H9 (cell line): ENCODE measurements at regions not wholly inside any gene's neighbourhood (a gene's known extent, or its start where the extent isn't known, plus 50 kb on each side); places are given as distances from the start of the nearest gene placed in this dataset.
A peak's percentile ranks its signal among the peaks of the same experiment; 100 is the strongest.

Experiments used
- DNase-seq: peaks from one replicate; pipeline ENCODE4 v3.0.0-alpha.2; 2017
- H2AFZ ChIP-seq: one replicate; pipeline ENCODE4 v1.6.1; 2013; ENCODE audit warnings: mild to moderate bottlenecking, low read length, control low read depth, moderate library complexity
- H2AK5ac ChIP-seq: 2 replicates; pipeline ENCODE4 v1.6.1; 2013; ENCODE audit warnings: low read length, control low read depth, mixed read lengths; ENCODE audit not compliant: insufficient read length
- H2BK120ac ChIP-seq: one replicate; pipeline ENCODE4 v1.6.1; 2013; ENCODE audit warnings: low read depth, mild to moderate bottlenecking, low read length, control low read depth, inconsistent platforms; ENCODE audit not compliant: poor library complexity, severe bottlenecking
- H2BK12ac ChIP-seq: 2 replicates; pipeline ENCODE4 v1.6.1; 2013; ENCODE audit warnings: low read length, control low read depth, mixed read lengths, low read depth; ENCODE audit not compliant: insufficient read length
- H2BK15ac ChIP-seq: 2 replicates; pipeline ENCODE4 v1.6.1; 2013; ENCODE audit warnings: low read depth, low read length, control low read depth
- H2BK20ac ChIP-seq: one replicate; pipeline ENCODE4 v1.6.1; 2013; ENCODE audit warnings: low read depth, mild to moderate bottlenecking, low read length, control low read depth, inconsistent platforms; ENCODE audit not compliant: poor library complexity, severe bottlenecking
- H2BK5ac ChIP-seq: 2 replicates; pipeline ENCODE4 v1.6.1; 2013; ENCODE audit warnings: low read length, control low read depth, mixed read lengths; ENCODE audit not compliant: insufficient read length
- H3K14ac ChIP-seq: 2 replicates; pipeline ENCODE4 v1.6.1; 2013; ENCODE audit warnings: low read length, control low read depth; ENCODE audit not compliant: insufficient read depth
- H3K18ac ChIP-seq: 2 replicates; pipeline ENCODE4 v1.6.1; 2013; ENCODE audit warnings: low read depth, mild to moderate bottlenecking, mixed read lengths, low read length, control low read depth; ENCODE audit not compliant: insufficient read length
- H3K23ac ChIP-seq: 2 replicates; pipeline ENCODE4 v1.6.1; 2013; ENCODE audit warnings: low read length, control low read depth, mixed read lengths, low read depth; ENCODE audit not compliant: insufficient read length
- H3K23me2 ChIP-seq: 2 replicates; pipeline ENCODE4 v1.6.1; 2013; ENCODE audit warnings: low read depth, mild to moderate bottlenecking, mixed read lengths, low read length, control low read depth; ENCODE audit not compliant: insufficient read length, poor library complexity, severe bottlenecking
- H3K27ac ChIP-seq: 2 replicates; pipeline ENCODE4 v1.5.1; 2013; ENCODE audit warnings: low read length, control low read depth, mixed read lengths, low read depth; ENCODE audit not compliant: insufficient read length
- H3K27me3 ChIP-seq: 2 replicates; pipeline ENCODE4 v1.6.1; 2013; ENCODE audit warnings: low read length, control low read depth, inconsistent platforms; ENCODE audit not compliant: insufficient read depth
- H3K4ac ChIP-seq: 2 replicates; pipeline ENCODE4 v1.6.1; 2013; ENCODE audit warnings: low read depth, mild to moderate bottlenecking, control low read depth, inconsistent platforms, low read length, moderate library complexity
- H3K4me1 ChIP-seq: 2 replicates; pipeline ENCODE4 v1.6.1; 2013; ENCODE audit warnings: low read length, control low read depth, inconsistent platforms; ENCODE audit not compliant: insufficient read depth
- H3K4me2 ChIP-seq: 2 replicates; pipeline ENCODE4 v1.6.1; 2013; ENCODE audit warnings: low read length, control low read depth, mixed read lengths; ENCODE audit not compliant: insufficient read length, insufficient read depth
- H3K56ac ChIP-seq: 2 replicates; pipeline ENCODE4 v1.6.1; 2013; ENCODE audit warnings: low read depth, mild to moderate bottlenecking, mixed read lengths, low read length, control low read depth; ENCODE audit not compliant: insufficient read length
- H3K79me1 ChIP-seq: 2 replicates; pipeline ENCODE4 v1.6.1; 2013; ENCODE audit warnings: low read depth, mild to moderate bottlenecking, moderate library complexity, low read length, control low read depth, inconsistent platforms; ENCODE audit not compliant: insufficient read depth, poor library complexity, severe bottlenecking
- H3K79me2 ChIP-seq: 2 replicates; pipeline ENCODE4 v1.6.1; 2013; ENCODE audit warnings: low read length, control low read depth, inconsistent platforms; ENCODE audit not compliant: insufficient read depth
- H3K9ac ChIP-seq: 2 replicates; pipeline ENCODE4 v1.6.1; 2013; ENCODE audit warnings: low read length, control low read depth, mixed read lengths; ENCODE audit not compliant: insufficient read length; ENCODE audit errors: extremely low read depth
- H3K9me3 ChIP-seq: one replicate; pipeline ENCODE4 v1.6.1; 2013; ENCODE audit warnings: low read depth, low read length, inconsistent platforms; ENCODE audit not compliant: control insufficient read depth
- H3T11ph ChIP-seq: one replicate; pipeline ENCODE4 v1.6.1; 2013; ENCODE audit warnings: mild to moderate bottlenecking, low read length, control low read depth, inconsistent platforms
- H4K20me1 ChIP-seq: one replicate; pipeline ENCODE4 v1.6.1; 2013; ENCODE audit not compliant: control insufficient read depth, insufficient read length, insufficient read depth
- H4K5ac ChIP-seq: 2 replicates; pipeline ENCODE4 v1.6.1; 2013; ENCODE audit warnings: low read depth, mild to moderate bottlenecking, mixed read lengths, low read length, control low read depth; ENCODE audit not compliant: insufficient read length
- H4K8ac ChIP-seq: replicated peaks from 2 replicates; pipeline ENCODE4 v1.6.1; 2013; ENCODE audit warnings: low read length, control low read depth, mixed read lengths, low read depth; ENCODE audit not compliant: insufficient read length
- H4K91ac ChIP-seq: 2 replicates; pipeline ENCODE4 v1.6.1; 2013; ENCODE audit warnings: low read depth, mild to moderate bottlenecking, moderate library complexity, mixed read lengths, low read length, control low read depth; ENCODE audit not compliant: insufficient read length
- H3K27ac Mint-ChIP-seq, 3 experiments: 2 replicates in 2 of 3; 3 replicates in 1 of 3; pipeline ENCODE4 v1.8.0; 2020 to 2021; ENCODE audit warnings: mixed read lengths in 3 of 3, mild to moderate bottlenecking in 1 of 3, moderate library complexity in 1 of 3
- H3K27me3 Mint-ChIP-seq: 2 replicates; pipeline ENCODE4 v1.8.0; 2021; ENCODE audit warnings: low read depth, mild to moderate bottlenecking, moderate library complexity, mixed read lengths
- H3K36me3 Mint-ChIP-seq, 3 experiments: 2 replicates in 2 of 3; 3 replicates in 1 of 3; pipeline ENCODE4 v1.8.0; 2020 to 2021; ENCODE audit warnings: low read depth in 3 of 3, mixed read lengths in 3 of 3; ENCODE audit not compliant: insufficient read depth in 1 of 3
- H3K4me1 Mint-ChIP-seq, 2 experiments: 2 replicates each; pipeline ENCODE4 v1.8.0; 2020; ENCODE audit warnings: mixed read lengths in 2 of 2
- H3K4me3 Mint-ChIP-seq, 2 experiments: 2 replicates in 1 of 2; 3 replicates in 1 of 2; pipeline ENCODE4 v1.8.0; 2020 to 2021; ENCODE audit warnings: mild to moderate bottlenecking in 2 of 2, mixed read lengths in 2 of 2, moderate library complexity in 1 of 2
- H3K9me3 Mint-ChIP-seq, 2 experiments: 2 replicates in 1 of 2; 3 replicates in 1 of 2; pipeline ENCODE4 v1.8.0; 2020; ENCODE audit warnings: mild to moderate bottlenecking in 2 of 2, mixed read lengths in 2 of 2, moderate library complexity in 1 of 2
- WGBS: extraction: QIAGEN DNeasy Blood & Tissue Kit; methylation state at CpG from one replicate; pipeline ENCODE4 v1.1.7; 2013; ENCODE audit warnings: missing lambda C conversion rate, low lambda C conversion rate, mixed read lengths; ENCODE audit not compliant: insufficient read length; ENCODE audit errors: extremely low coverage; 5-methylcytosine and 5-hydroxymethylcytosine counted together
- TF ChIP-seq, protein P1 (sequence below): fragments of 200-600 bp; sonication (generic); conservative IDR thresholded peaks from 3 replicates; pipeline ENCODE4 v1.8.0; 2021; ENCODE audit warnings: antibody characterized with exemption, mild to moderate bottlenecking

DNA sequence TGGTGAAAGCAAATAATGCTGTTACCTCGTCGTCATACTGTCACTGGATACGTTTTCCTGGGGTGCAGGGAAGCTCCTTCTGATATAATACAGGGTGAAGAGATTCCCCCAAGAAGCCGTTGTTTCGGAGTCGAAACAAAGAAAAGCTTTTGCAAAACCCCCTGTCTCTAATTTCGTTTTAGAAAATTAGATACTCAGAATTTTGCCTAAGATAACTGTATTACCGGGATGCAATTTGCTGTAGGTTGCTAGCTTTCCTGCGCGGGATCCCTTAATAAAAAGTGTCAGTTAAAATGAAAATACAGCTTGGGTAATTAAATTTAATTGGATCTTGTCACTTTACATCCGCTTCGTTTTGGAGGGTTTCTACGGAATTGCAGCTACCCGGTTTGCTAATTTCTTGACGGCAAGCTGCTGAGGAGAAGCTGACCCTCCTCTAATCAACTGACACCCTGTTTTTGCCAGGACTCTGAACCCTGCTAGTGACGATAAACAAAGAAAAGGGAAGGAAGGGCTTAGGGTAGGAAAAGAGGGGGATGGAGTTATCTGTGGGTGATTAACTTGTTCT, 174.6 kb downstream of the SHOX start:
- no peak overlapping the region for H3K4ac ChIP-seq
- no peaks in the 10 kb centered on the region for H3K27me3 ChIP-seq
- no peak overlapping the region for H2BK5ac ChIP-seq
- H3K9ac ChIP-seq = no peak overlapping the region
- peaks cover 4% of the 10 kb centered on the region; the same call in 1 of the 2 replicates for H3K4me1 ChIP-seq
- WGBS = no CpG with 5 or more reads among the region's 16 CpGs
- H3K9me3 ChIP-seq = no peaks in the 10 kb centered on the region
- no peak overlapping the region for H4K5ac ChIP-seq
- H3K27ac ChIP-seq = no peak overlapping the region
- Mint-ChIP-seq H3K4me1 (peaks cover 16 to 21% of the 10 kb centered on the region in 2 experiments), H3K27me3 (peaks cover 16% of the 10 kb centered on the region), H3K9me3 (peaks cover 3 to 4% of the 10 kb centered on the region in 2 experiments), H3K4me3 (peak overlapping the region in 1 of 2 experiments; percentile 48; a peak in 1 of 5 replicates), H3K27ac (peak overlapping the region in 2 of 3 experiments; percentile 65 to 79; a peak in 2 of 7 replicates), H3K36me3 (peaks cover 0 to 11% (median 1%) of the 10 kb centered on the region in 3 experiments; a peak in 3 of 7 replicates)
- H4K91ac ChIP-seq = no peak overlapping the region
- no peaks in the 10 kb centered on the region for H3K79me1 ChIP-seq
- no peak overlapping the region for H3K18ac ChIP-seq
- no peak overlapping the region for H2BK15ac ChIP-seq
- no peak overlapping the region for H3K56ac ChIP-seq
- H2AK5ac ChIP-seq = no peak overlapping the region
- no peak overlapping the region for H2BK20ac ChIP-seq
- no peaks in the 10 kb centered on the region for H3K79me2 ChIP-seq
- TF ChIP-seq, protein P1, sequence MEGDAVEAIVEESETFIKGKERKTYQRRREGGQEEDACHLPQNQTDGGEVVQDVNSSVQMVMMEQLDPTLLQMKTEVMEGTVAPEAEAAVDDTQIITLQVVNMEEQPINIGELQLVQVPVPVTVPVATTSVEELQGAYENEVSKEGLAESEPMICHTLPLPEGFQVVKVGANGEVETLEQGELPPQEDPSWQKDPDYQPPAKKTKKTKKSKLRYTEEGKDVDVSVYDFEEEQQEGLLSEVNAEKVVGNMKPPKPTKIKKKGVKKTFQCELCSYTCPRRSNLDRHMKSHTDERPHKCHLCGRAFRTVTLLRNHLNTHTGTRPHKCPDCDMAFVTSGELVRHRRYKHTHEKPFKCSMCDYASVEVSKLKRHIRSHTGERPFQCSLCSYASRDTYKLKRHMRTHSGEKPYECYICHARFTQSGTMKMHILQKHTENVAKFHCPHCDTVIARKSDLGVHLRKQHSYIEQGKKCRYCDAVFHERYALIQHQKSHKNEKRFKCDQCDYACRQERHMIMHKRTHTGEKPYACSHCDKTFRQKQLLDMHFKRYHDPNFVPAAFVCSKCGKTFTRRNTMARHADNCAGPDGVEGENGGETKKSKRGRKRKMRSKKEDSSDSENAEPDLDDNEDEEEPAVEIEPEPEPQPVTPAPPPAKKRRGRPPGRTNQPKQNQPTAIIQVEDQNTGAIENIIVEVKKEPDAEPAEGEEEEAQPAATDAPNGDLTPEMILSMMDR = no peak
- no peak overlapping the region for H3K14ac ChIP-seq
- no peak overlapping the region for H2AFZ ChIP-seq
- no peak overlapping the region for H3K23ac ChIP-seq
- no peak for DNase-seq
- H4K8ac ChIP-seq = no peak overlapping the region
- no peaks in the 10 kb centered on the region for H4K20me1 ChIP-seq
- H3T11ph ChIP-seq = no peak overlapping the region
- H3K4me2 ChIP-seq = no peak overlapping the region
- no peaks in the 10 kb centered on the region for H3K23me2 ChIP-seq
- no peak overlapping the region for H2BK120ac ChIP-seq
- no peak overlapping the region for H2BK12ac ChIP-seq
